ENCODE measurements at regions not wholly inside any gene's neighbourhood (a gene's known extent, or its start where the extent isn't known, plus 50 kb on each side); places are given as distances from the start of the nearest gene placed in this dataset.
A peak's percentile ranks its signal among the peaks of the same experiment; 100 is the strongest.

GRCh38 chr15:39173426-39173825, 407.5 kb upstream of the THBS1 start:
- TF ChIP-seq MAX (IDR thresholded peaks at IDR 0.05; ENCODE audit: insufficient read depth, insufficient read length) (no peak), GATA2 (IDR thresholded peaks at IDR 0.05; ENCODE audit: insufficient read depth, insufficient read length, low read depth, low read length) (no peak), EZH2 (IDR thresholded peaks at IDR 0.05; ENCODE audit: borderline replicate concordance, low read depth, low read length, severe bottlenecking) (no peak), CTCF (IDR thresholded peaks at IDR 0.05; ENCODE audit: extremely low read depth in 1 of 2, insufficient read depth in 1 of 2, low read depth in 1 of 2, low read length in 2 of 2) (no peak), POLR2A (IDR thresholded peaks at IDR 0.05; ENCODE audit: low read depth, low read length) (no peak), JUN (IDR thresholded peaks at IDR 0.05; ENCODE audit: borderline replicate concordance, insufficient read depth, insufficient read length, low read depth) (no peak), POLR2AphosphoS5 (IDR thresholded peaks at IDR 0.05; ENCODE audit: insufficient read depth, low read depth, low read length) (no peak), FOS (IDR thresholded peaks at IDR 0.05; ENCODE audit: borderline replicate concordance, insufficient read depth, low read length) (no peak), MYC (IDR thresholded peaks at IDR 0.05; ENCODE audit: low read depth, low read length) (no peak)
- Histone ChIP-seq H3K79me2 (ENCODE audit: control insufficient read depth, insufficient read depth, low read length) (no peaks in the 10 kb centered on the region), H4K20me1 (replicated peaks; ENCODE audit: control insufficient read depth, extremely low read depth, insufficient read depth, low read length) (no peaks in the 10 kb centered on the region), H3K36me3 (ENCODE audit: control insufficient read depth in 2 of 2, extremely low read depth in 1 of 2, insufficient read depth in 2 of 2, low read length in 2 of 2) (no peaks in the 10 kb centered on the region), H3K9me3 (replicated peaks; ENCODE audit: control insufficient read depth, insufficient read depth, low read length) (no peaks in the 10 kb centered on the region), H3K27ac (ENCODE audit: insufficient read depth, low read depth, low read length) (peak overlapping the region; percentile 87), H3K27me3 (ENCODE audit: control insufficient read depth in 2 of 2, insufficient read depth in 2 of 2, low read length in 2 of 2) (no peaks in the 10 kb centered on the region), H2AFZ (ENCODE audit: low read depth, low read length) (no peak overlapping the region), H3K4me2 (ENCODE audit: insufficient read depth, low read length) (no peak overlapping the region), H3K4me3 (replicated peaks in 1 of 3; ENCODE audit: insufficient read depth in 1 of 3, low read depth in 1 of 3, low read length in 3 of 3) (no peak overlapping the region), H3K9me1 (replicated peaks; ENCODE audit: control insufficient read depth, extremely low read depth, insufficient read depth, low read length) (no peaks in the 10 kb centered on the region), H3K4me1 (ENCODE audit: control insufficient read depth, extremely low read depth, insufficient read depth, low read length) (peaks cover 17% of the 10 kb centered on the region), H3K9ac (replicated peaks; ENCODE audit: extremely low read depth, insufficient read depth, low read length) (no peak overlapping the region)
- ChIA-PET CTCF (interaction anchor here (1.3 to 3.2 kb wide), 6 partner anchors 77 to 583 kb away, joined by 6 to 47 read pairs (median 14); partner anchors contain the start of gene THBS1), POLR2A (interaction anchor here (1.7 to 3.6 kb wide), 3 partner anchors 191 to 413 kb away, joined by 9 to 44 read pairs (median 11); partner anchors contain the start of gene THBS1)
- intact Hi-C loops (cut with micrococcal nuclease) (loop anchor here (2.0 to 5.0 kb wide), 3 partner anchors 129 to 583 kb away; no protein-coding TSS in a partner anchor), dilution Hi-C loops (cut with MboI; ENCODE audit: extremely low pct_ligation_motif_present, low sequenced_read_pairs) (no loop called here)
- BruUV-seq (replicated peaks), result no TSS peak
- DNase-seq (ENCODE audit: low read depth, low spot score), result no peak
- no peak for FAIRE-seq

Measured in endothelial cell of umbilical vein (primary cell).